Esophagus (tissue), 2 donors: ENCODE measurements at regions not wholly inside any gene's neighbourhood (a gene's known extent, or its start where the extent isn't known, plus 50 kb on each side); places are given as distances from the start of the nearest gene placed in this dataset.

Experiments
- H3K27ac ChIP-seq, 2 donors: one replicate each; pipeline ENCODE4 v1.5.1; 2013; ENCODE audit warnings: low read depth in 2 of 2, mild to moderate bottlenecking in 2 of 2, inconsistent platforms in 1 of 2, low read length in 1 of 2, moderate library complexity in 1 of 2
- H3K27me3 ChIP-seq, 2 donors: one replicate each; pipeline ENCODE4 v1.6.1; 2013; ENCODE audit warnings: low read length in 2 of 2, control low read depth in 1 of 2, mild to moderate bottlenecking in 1 of 2; ENCODE audit not compliant: insufficient read depth in 2 of 2, control insufficient read depth in 1 of 2
- H3K36me3 ChIP-seq, 2 donors: one replicate each; pipeline ENCODE4 v1.6.1; 2013; ENCODE audit warnings: low read length in 1 of 2; ENCODE audit not compliant: control insufficient read depth in 2 of 2, insufficient read depth in 2 of 2
- H3K4me1 ChIP-seq, 2 donors: one replicate each; pipeline ENCODE4 v1.6.1; 2013; ENCODE audit warnings: low read length in 1 of 2; ENCODE audit not compliant: control insufficient read depth in 2 of 2, insufficient read depth in 2 of 2
- H3K4me3 ChIP-seq, 2 donors: one replicate each; pipeline ENCODE4 v1.5.1; 2013; ENCODE audit warnings: low read length in 2 of 2, mild to moderate bottlenecking in 2 of 2, low read depth in 1 of 2, moderate library complexity in 1 of 2
- H3K9me3 ChIP-seq, 2 donors: one replicate each; pipeline ENCODE4 v1.6.1; 2013; ENCODE audit warnings: mild to moderate bottlenecking in 2 of 2, low read depth in 1 of 2, low read length in 1 of 2, moderate library complexity in 1 of 2; ENCODE audit not compliant: control insufficient read depth in 2 of 2, insufficient read depth in 1 of 2
- WGBS, 2 donors: extraction: QIAGEN DNeasy Blood & Tissue Kit; methylation state at CpG; one replicate each; pipeline ENCODE4 v1.1.7; 2013; 5-methylcytosine and 5-hydroxymethylcytosine counted together
- donor health status: healthy with polysubstance abuse.
- donor health status: Bipolar disorder and iron deficiency.

DNA sequence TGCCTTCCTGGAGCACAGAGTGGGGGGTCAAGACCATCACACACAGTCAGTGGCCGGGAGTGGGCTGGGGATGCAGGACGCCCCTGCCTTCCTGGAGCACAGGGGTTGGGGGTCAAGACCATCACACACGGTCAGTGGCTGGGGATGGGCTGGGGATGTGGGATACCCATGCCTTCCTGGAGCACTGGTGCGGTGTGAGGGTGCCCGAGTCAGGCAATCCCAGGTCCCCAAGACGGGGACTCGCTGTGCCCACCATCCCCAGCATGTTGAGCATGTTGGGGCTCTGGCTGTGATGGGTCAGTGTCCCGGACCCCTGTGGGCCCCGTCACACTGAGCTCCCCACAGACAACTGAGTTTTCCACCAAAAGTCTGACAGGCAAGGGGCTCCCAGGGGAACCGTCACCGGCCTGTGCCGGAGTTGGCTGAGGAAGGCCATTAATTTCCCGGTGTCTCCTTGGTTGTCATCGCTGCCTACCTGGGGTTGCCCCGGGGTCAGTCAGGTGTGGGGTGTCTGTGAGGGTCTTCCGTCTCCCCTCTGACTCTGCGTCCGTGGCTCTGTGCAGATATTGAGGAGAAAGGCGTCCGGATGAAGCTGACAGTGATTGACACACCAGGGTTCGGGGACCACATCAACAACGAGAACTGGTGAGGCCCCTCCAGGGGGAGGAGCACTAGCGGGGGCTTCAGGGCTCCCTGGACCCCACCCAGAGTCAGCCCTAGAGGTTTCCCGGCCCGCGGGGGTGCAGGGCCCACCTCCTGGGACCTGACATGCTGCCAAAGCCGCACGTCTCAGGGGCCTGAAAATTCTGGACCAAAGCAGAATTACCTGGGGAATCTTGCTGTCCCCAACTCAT, 347.1 kb downstream of the SEC14L1 start:
- peaks cover 3 to 9% of the 10 kb centered on the region in 2 donors for H3K4me1 ChIP-seq
- H3K27ac ChIP-seq, result no peak overlapping the region
- H3K27me3 ChIP-seq, result no peaks in the 10 kb centered on the region
- peaks cover 10 to 64% of the 10 kb centered on the region in 2 donors for H3K36me3 ChIP-seq
- no peaks in the 10 kb centered on the region for H3K9me3 ChIP-seq
- no peak overlapping the region for H3K4me3 ChIP-seq
- 86 to 91% methylated on average over 28 of the region's 28 CpGs for WGBS, 2 donors

DNA sequence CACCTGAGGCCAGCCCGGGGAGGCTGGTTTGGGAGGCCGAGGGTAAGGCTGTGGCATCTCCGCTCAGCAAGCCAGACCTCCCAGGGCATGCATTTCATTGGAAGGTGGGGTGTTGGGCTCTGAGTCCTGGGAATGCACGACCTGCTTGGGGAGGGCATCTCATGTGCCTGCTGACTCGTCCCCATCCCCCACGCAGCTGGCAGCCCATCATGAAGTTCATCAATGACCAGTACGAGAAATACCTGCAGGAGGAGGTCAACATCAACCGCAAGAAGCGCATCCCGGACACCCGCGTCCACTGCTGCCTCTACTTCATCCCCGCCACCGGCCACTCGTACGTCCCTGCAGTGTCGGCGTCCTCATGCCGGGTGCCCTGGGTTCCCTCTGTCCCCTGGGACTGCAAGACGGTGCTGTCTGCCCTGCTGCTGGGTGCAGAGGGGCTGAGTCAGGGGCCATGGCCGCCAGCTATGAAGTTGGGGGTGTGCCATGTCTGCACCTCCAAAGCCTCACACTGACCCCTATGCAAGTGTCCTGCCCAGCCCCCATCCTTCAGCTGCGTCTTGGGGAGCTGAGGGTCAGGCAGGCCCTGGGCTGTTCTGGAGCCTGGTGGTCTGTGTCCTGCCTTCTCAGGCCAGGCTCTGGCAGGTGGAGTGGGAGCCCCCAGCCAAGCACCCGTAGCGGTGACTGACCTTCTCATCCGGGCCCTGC, 347.9 kb downstream of the SEC14L1 start:
- Histone ChIP-seq H3K27me3 (no peaks in the 10 kb centered on the region), H3K36me3 (peaks cover 7 to 62% of the 10 kb centered on the region in 2 donors), H3K9me3 (no peaks in the 10 kb centered on the region), H3K4me3 (no peak overlapping the region), H3K4me1 (peaks cover 3 to 9% of the 10 kb centered on the region in 2 donors), H3K27ac (no peak overlapping the region)
- 86 to 91% methylated on average over 25 of the region's 25 CpGs for WGBS, 2 donors

- peaks cover 5 to 57% of the 10 kb centered on the region in 2 donors for H3K36me3 ChIP-seq
- H3K4me1 ChIP-seq, result peaks cover 3 to 6% of the 10 kb centered on the region in 2 donors
- no peaks in the 10 kb centered on the region for H3K9me3 ChIP-seq
- WGBS, 2 donors, result 80 to 89% methylated on average over 16 to 19 of the region's 19 CpGs
- H3K27me3 ChIP-seq, result no peaks in the 10 kb centered on the region
- H3K27ac ChIP-seq, result peak overlapping the region in 1 of 2 donors; percentile 34
- no peak overlapping the region for H3K4me3 ChIP-seq
These were observed 348.6 kb downstream of the SEC14L1 start for GRCh38 chr17:77489239-77489892.

- Histone ChIP-seq H3K4me1 (peaks cover 3 to 7% of the 10 kb centered on the region in 2 donors), H3K4me3 (no peak overlapping the region), H3K27me3 (no peaks in the 10 kb centered on the region), H3K9me3 (no peaks in the 10 kb centered on the region), H3K36me3 (peaks cover 5 to 60% of the 10 kb centered on the region in 2 donors), H3K27ac (peak overlapping the region in 1 of 2 donors; percentile 44)
- WGBS, 2 donors, result 38 to 41% methylated on average over 11 of the region's 11 CpGs
These were observed 349.1 kb downstream of the SEC14L1 start for GRCh38 chr17:77489893-77490255.

- Histone ChIP-seq H3K4me3 (no peak overlapping the region), H3K27ac (peak overlapping the region in 1 of 2 donors; percentile 44), H3K27me3 (no peaks in the 10 kb centered on the region), H3K4me1 (peaks cover 3 to 7% of the 10 kb centered on the region in 2 donors), H3K9me3 (no peaks in the 10 kb centered on the region), H3K36me3 (peaks cover 5 to 58% of the 10 kb centered on the region in 2 donors)
- 83 to 89% methylated on average over 27 of the region's 27 CpGs for WGBS, 2 donors
These were observed 349.8 kb downstream of the SEC14L1 start for GRCh38 chr17:77490361-77491183.

DNA sequence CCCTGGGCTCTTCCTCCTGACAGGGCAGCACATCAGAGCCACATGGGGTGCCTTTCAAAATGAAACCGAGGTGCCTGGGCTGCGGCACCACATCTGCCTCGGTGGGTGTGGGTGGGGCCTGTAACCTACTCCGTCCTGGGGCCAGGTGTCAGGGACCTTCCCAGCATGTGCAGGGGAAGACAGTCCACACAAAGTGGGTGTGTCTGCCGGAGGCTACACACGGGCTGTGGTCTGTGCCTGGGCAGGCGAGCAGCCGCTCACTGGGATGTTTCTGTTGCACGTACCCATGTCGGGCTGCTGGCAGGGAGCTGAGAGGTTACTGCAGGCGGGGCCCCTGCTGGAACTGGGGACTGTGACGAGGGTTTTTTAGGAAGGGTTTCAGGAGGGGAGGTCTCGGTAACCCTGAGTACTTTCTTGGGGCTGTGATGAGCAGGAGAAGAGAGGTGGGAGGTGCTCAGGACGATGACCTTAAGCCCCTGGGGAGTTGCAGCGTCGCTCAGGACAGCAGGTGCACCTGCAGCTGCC, 351.2 kb downstream of the SEC14L1 start:
- H3K4me3 ChIP-seq, result no peak overlapping the region
- peaks cover 3 to 7% of the 10 kb centered on the region in 2 donors for H3K4me1 ChIP-seq
- H3K9me3 ChIP-seq, result no peaks in the 10 kb centered on the region
- H3K27me3 ChIP-seq, result no peaks in the 10 kb centered on the region
- no peak overlapping the region for H3K27ac ChIP-seq
- WGBS, 2 donors, result 53 to 62% methylated on average over 16 of the region's 16 CpGs
- peaks cover 5 to 62% of the 10 kb centered on the region in 2 donors for H3K36me3 ChIP-seq

DNA sequence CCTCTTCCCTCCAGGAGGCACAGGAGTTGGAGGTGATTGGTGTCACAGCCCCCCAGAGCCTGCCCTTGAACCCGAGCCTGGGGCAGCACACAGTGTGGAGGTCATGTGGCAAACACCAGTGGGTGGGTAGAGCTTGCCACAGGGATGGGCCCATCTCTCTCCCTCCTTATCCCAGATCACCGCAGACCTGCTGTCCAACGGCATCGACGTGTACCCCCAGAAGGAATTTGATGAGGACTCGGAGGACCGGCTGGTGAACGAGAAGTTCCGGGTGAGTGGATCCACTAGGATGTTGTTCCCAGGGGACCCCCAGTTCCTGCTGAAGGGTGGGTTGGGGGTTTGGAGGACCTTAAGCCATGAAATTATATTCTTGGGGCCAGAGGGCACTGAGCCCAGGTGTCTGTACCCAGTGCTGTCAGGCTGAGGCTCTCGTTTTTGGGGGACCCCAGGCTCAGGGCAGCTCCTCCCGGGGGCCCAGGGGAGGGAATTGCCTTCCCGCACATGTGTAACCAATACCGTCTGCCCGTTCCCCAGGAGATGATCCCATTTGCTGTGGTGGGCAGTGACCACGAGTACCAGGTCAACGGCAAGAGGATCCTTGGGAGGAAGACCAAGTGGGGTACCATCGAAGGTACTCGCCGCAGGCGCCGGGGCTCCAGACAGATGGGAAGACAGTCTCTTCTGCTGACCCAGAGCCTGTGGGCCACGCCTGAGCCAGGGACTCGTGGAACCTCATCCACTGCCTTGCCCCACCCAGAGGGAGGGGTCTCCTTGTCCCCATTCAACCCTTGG, 351.9 kb downstream of the SEC14L1 start:
- Histone ChIP-seq H3K27ac (peak overlapping the region in 1 of 2 donors; percentile 16), H3K27me3 (no peaks in the 10 kb centered on the region), H3K36me3 (peaks cover 5 to 63% of the 10 kb centered on the region in 2 donors), H3K4me1 (peaks cover 3 to 7% of the 10 kb centered on the region in 2 donors), H3K9me3 (no peaks in the 10 kb centered on the region), H3K4me3 (no peak overlapping the region)
- 86 to 89% methylated on average over 23 of the region's 23 CpGs for WGBS, 2 donors

- peaks cover 0 to 57% of the 10 kb centered on the region in 2 donors for H3K36me3 ChIP-seq
- no peaks in the 10 kb centered on the region for H3K9me3 ChIP-seq
- no peak overlapping the region for H3K4me3 ChIP-seq
- WGBS, 2 donors, result 77 to 79% methylated on average over 11 of the region's 11 CpGs
- no peak overlapping the region for H3K27ac ChIP-seq
- H3K4me1 ChIP-seq, result peaks cover 3 to 7% of the 10 kb centered on the region in 2 donors
- no peaks in the 10 kb centered on the region for H3K27me3 ChIP-seq
These were observed 352.6 kb downstream of the SEC14L1 start for GRCh38 chr17:77493238-77493820.
